H1 (cell line): ENCODE measurements at regions not wholly inside any gene's neighbourhood (a gene's known extent, or its start where the extent isn't known, plus 50 kb on each side); places are given as distances from the start of the nearest gene placed in this dataset.

Experiments used
- CTCF ChIA-PET: fragments of 300-600 bp; sonication (Branson Sonifier 250); formaldehyde crosslinking; loops from one replicate; lab custom pipeline; 2021; ENCODE audit not compliant: partially characterized antibody; lab: Charles Lee
- POLR2A ChIA-PET: fragments of 300-600 bp; sonication (Branson Sonifier 250); formaldehyde crosslinking; loops from one replicate; lab custom pipeline; 2021; ENCODE audit warnings: inconsistent platforms; ENCODE audit not compliant: partially characterized antibody; lab: Charles Lee
- DNase-seq, 2 experiments: peaks; one replicate each; pipeline versions ENCODE4 v3.0.0 to v3.0.0-alpha.2; 2010 to 2022; ENCODE audit warnings: low spot score in 2 of 2, low read depth in 1 of 2, mixed read lengths in 1 of 2
- FAIRE-seq: peaks from 2 replicates; lab custom pipeline; 2011; peaks lifted over from hg19 to GRCh38; lab: Jason Lieb, UNC
- H2AFZ ChIP-seq: 2 replicates; pipeline ENCODE4 v1.8.1; 2012; ENCODE audit warnings: low read length, inconsistent platforms
- H2AK5ac ChIP-seq: 2 replicates; pipeline ENCODE4 v1.6.1; 2013; ENCODE audit warnings: low read depth, low read length
- H2BK120ac ChIP-seq: replicated peaks from 2 replicates; pipeline ENCODE3; 2013; ENCODE audit warnings: low read depth, low read length, inconsistent platforms
- H2BK12ac ChIP-seq: 2 replicates; pipeline ENCODE4 v1.6.1; 2013; ENCODE audit warnings: low read depth, low read length
- H2BK15ac ChIP-seq: 2 replicates; pipeline ENCODE4 v1.6.1; 2013; ENCODE audit warnings: low read length
- H2BK20ac ChIP-seq: 2 replicates; pipeline ENCODE4 v1.6.1; 2013; ENCODE audit warnings: low read length
- H2BK5ac ChIP-seq: 2 replicates; pipeline ENCODE4 v1.6.1; 2013; ENCODE audit warnings: low read depth, low read length
- H3K14ac ChIP-seq: 2 replicates; pipeline ENCODE4 v1.6.1; 2013; ENCODE audit warnings: inconsistent platforms; ENCODE audit not compliant: insufficient read length
- H3K18ac ChIP-seq: 2 replicates; pipeline ENCODE4 v1.6.1; 2013; ENCODE audit warnings: low read length; ENCODE audit errors: extremely low read depth
- H3K23ac ChIP-seq: 2 replicates; pipeline ENCODE4 v1.6.1; 2013; ENCODE audit warnings: inconsistent platforms; ENCODE audit not compliant: insufficient read length
- H3K23me2 ChIP-seq: 2 replicates; pipeline ENCODE4 v1.6.1; 2013; ENCODE audit warnings: low read depth, low read length
- H3K27ac ChIP-seq: 2 replicates; pipeline ENCODE4 v1.6.1; 2011; ENCODE audit warnings: low read depth, low read length, inconsistent platforms
- H3K27me3 ChIP-seq, 4 experiments: replicated peaks in 1 of 4; 1 replicate in 1 of 4; 2 replicates in 3 of 4; pipeline versions ENCODE4 v1.6.1 to v1.8.1; 2011 to 2013; ENCODE audit warnings: low read length in 3 of 4, mild to moderate bottlenecking in 3 of 4, inconsistent platforms in 2 of 4, mixed read lengths in 2 of 4, moderate library complexity in 1 of 4; ENCODE audit not compliant: control insufficient read depth in 3 of 4, insufficient read depth in 3 of 4; ENCODE audit errors: extremely low read depth in 1 of 4
- H3K36me3 ChIP-seq, 4 experiments: 2 replicates each; pipeline versions ENCODE4 v1.6.1 to v1.8.1; 2011 to 2013; ENCODE audit warnings: mild to moderate bottlenecking in 4 of 4, low read length in 3 of 4, moderate library complexity in 2 of 4, control low read depth in 1 of 4, inconsistent platforms in 1 of 4; ENCODE audit not compliant: insufficient read depth in 4 of 4, control insufficient read depth in 2 of 4
- H3K4ac ChIP-seq: replicated peaks from 2 replicates; pipeline ENCODE3; 2013; ENCODE audit warnings: low read length, low read depth, mixed read lengths, inconsistent platforms; ENCODE audit not compliant: insufficient read length
- H3K4me1 ChIP-seq, 4 experiments: replicated peaks in 1 of 4; 1 replicate in 1 of 4; 2 replicates in 3 of 4; pipeline versions ENCODE4 v1.6.1 to v1.8.1; 2011 to 2013; ENCODE audit warnings: low read length in 3 of 4, inconsistent platforms in 2 of 4, mixed read lengths in 1 of 4; ENCODE audit not compliant: insufficient read depth in 4 of 4, control insufficient read depth in 3 of 4
- H3K4me2 ChIP-seq, 2 experiments: 2 replicates each; pipeline versions ENCODE4 v1.6.1 to v1.8.1; 2011 to 2013; ENCODE audit warnings: low read depth in 2 of 2, low read length in 2 of 2, control low read depth in 1 of 2, inconsistent platforms in 1 of 2, mild to moderate bottlenecking in 1 of 2; ENCODE audit not compliant: insufficient read depth in 1 of 2
- H3K4me3 ChIP-seq, 4 experiments: fragments of 200-600, 300-600 bp in 1 of 4; sonication (generic), shearing (Covaris generic), sonication (Bioruptor Twin) in 1 of 4; 2 replicates each; pipeline versions ENCODE4 v1.5.1 to v1.8.1; 2011 to 2016; ENCODE audit warnings: low read length in 4 of 4, low read depth in 3 of 4, control low read depth in 2 of 4, inconsistent platforms in 2 of 4, mild to moderate bottlenecking in 2 of 4, mixed read lengths in 1 of 4, moderate library complexity in 1 of 4; ENCODE audit not compliant: insufficient read depth in 2 of 4; ENCODE audit errors: extremely low read depth in 1 of 4
- H3K56ac ChIP-seq: replicated peaks from 2 replicates; pipeline ENCODE3; 2013; ENCODE audit warnings: low read depth, mild to moderate bottlenecking, mixed read lengths, low read length, inconsistent platforms; ENCODE audit not compliant: insufficient read length
- H3K79me1 ChIP-seq: 2 replicates; pipeline ENCODE4 v1.6.1; 2013; ENCODE audit warnings: low read depth, low read length, control low read depth
- H3K79me2 ChIP-seq, 2 experiments: 2 replicates each; pipeline versions ENCODE4 v1.6.1 to v1.8.1; 2012 to 2013; ENCODE audit warnings: low read length in 2 of 2, mild to moderate bottlenecking in 2 of 2, inconsistent platforms in 1 of 2; ENCODE audit not compliant: insufficient read depth in 2 of 2, control insufficient read depth in 1 of 2
- H3K9ac ChIP-seq, 4 experiments: replicated peaks in 1 of 4; 1 replicate in 1 of 4; 2 replicates in 3 of 4; pipeline versions ENCODE4 v1.6.1 to v1.8.1; 2011 to 2013; ENCODE audit warnings: low read depth in 3 of 4, low read length in 3 of 4, control low read depth in 2 of 4, mild to moderate bottlenecking in 2 of 4, moderate library complexity in 2 of 4, inconsistent platforms in 1 of 4; ENCODE audit errors: extremely low read depth in 1 of 4
- H3K9me3 ChIP-seq, 2 experiments: 2 replicates each; pipeline versions ENCODE4 v1.6.1 to v1.8.1; 2012 to 2013; ENCODE audit warnings: mild to moderate bottlenecking in 2 of 2, moderate library complexity in 2 of 2, control low read depth in 1 of 2, inconsistent platforms in 1 of 2, low read depth in 1 of 2, low read length in 1 of 2, mixed read lengths in 1 of 2; ENCODE audit not compliant: insufficient read depth in 2 of 2
- H4K20me1 ChIP-seq, 2 experiments: replicated peaks in 1 of 2; 2 replicates each; pipeline versions ENCODE3 to v1.8.1; 2011 to 2013; ENCODE audit warnings: inconsistent platforms in 2 of 2, low read length in 2 of 2, mild to moderate bottlenecking in 1 of 2; ENCODE audit not compliant: insufficient read depth in 2 of 2, control insufficient read depth in 1 of 2
- H4K5ac ChIP-seq: 2 replicates; pipeline ENCODE4 v1.6.1; 2013; ENCODE audit warnings: low read length, low read depth, mixed read lengths, inconsistent platforms; ENCODE audit not compliant: insufficient read length
- H4K8ac ChIP-seq: 2 replicates; pipeline ENCODE4 v1.8.0; 2013; ENCODE audit warnings: mild to moderate bottlenecking, moderate library complexity, low read length, inconsistent platforms; ENCODE audit not compliant: insufficient read depth; ENCODE audit errors: extremely low read depth
- H4K91ac ChIP-seq: replicated peaks from 2 replicates; pipeline ENCODE3; 2013; ENCODE audit warnings: low read length, mixed read lengths, inconsistent platforms; ENCODE audit not compliant: insufficient read length
- ASH2L ChIP-seq: fragments of 200-600, 300-600 bp; sonication (generic); IDR thresholded peaks from one replicate; pipeline ENCODE4 v1.7.1; 2017; ENCODE audit warnings: low read length
- BACH1 ChIP-seq: IDR thresholded peaks from 2 replicates; pipeline ENCODE4 v1.6.1; 2012; ENCODE audit warnings: low read length, improper control_type of control experiment
- CEBPB ChIP-seq: IDR thresholded peaks from 2 replicates; pipeline ENCODE4 v1.6.1; 2012; ENCODE audit warnings: low read depth, low read length
- CHD1 ChIP-seq: IDR thresholded peaks from 2 replicates; pipeline ENCODE4 v1.6.1; 2012; ENCODE audit warnings: low read depth, low read length, improper control_type of control experiment
- E2F6 ChIP-seq: IDR thresholded peaks from 2 replicates; pipeline ENCODE4 v1.6.1; 2012; ENCODE audit warnings: inconsistent platforms
- EGR1 ChIP-seq: IDR thresholded peaks from 2 replicates; pipeline ENCODE4 v1.6.1; 2011; ENCODE audit warnings: low read depth, low read length, borderline replicate concordance
- EP300 ChIP-seq, 2 experiments: IDR thresholded peaks; 1 replicate in 1 of 2; 2 replicates in 1 of 2; pipeline ENCODE4 v1.6.1; 2011 to 2012; ENCODE audit warnings: low read depth in 2 of 2, low read length in 2 of 2, mild to moderate bottlenecking in 2 of 2, borderline replicate concordance in 1 of 2, inconsistent platforms in 1 of 2, moderate library complexity in 1 of 2
- JUND ChIP-seq: IDR thresholded peaks from 2 replicates; pipeline ENCODE4 v1.6.1; 2011; ENCODE audit warnings: mild to moderate bottlenecking, improper control_type of control experiment, low read length
- KDM4A ChIP-seq: IDR thresholded peaks from one replicate; pipeline ENCODE4 v1.7.1; 2012; ENCODE audit warnings: low read depth, mild to moderate bottlenecking, moderate library complexity, low read length, inconsistent platforms; ENCODE audit not compliant: severe bottlenecking
- MAFK ChIP-seq: IDR thresholded peaks from 2 replicates; pipeline ENCODE4 v1.6.1; 2012; ENCODE audit warnings: low read depth, mild to moderate bottlenecking, improper control_type of control experiment, low read length
- NRF1 ChIP-seq: IDR thresholded peaks from 2 replicates; pipeline ENCODE4 v1.6.1; 2011; ENCODE audit warnings: mild to moderate bottlenecking, low read depth, low read length, improper control_type of control experiment
- SIN3A ChIP-seq, 2 experiments: IDR thresholded peaks in 1 of 2; conservative IDR thresholded peaks in 1 of 2; 2 replicates each; pipeline ENCODE4 v1.6.1; 2011 to 2012; ENCODE audit warnings: low read length in 2 of 2, improper control_type of control experiment in 1 of 2, low read depth in 1 of 2, mild to moderate bottlenecking in 1 of 2
- SIRT6 ChIP-seq: IDR thresholded peaks from one replicate; pipeline ENCODE4 v1.7.1; 2012; ENCODE audit warnings: low read length, inconsistent platforms
- SRF ChIP-seq: IDR thresholded peaks from 2 replicates; pipeline ENCODE4 v1.6.1; 2011; ENCODE audit warnings: mild to moderate bottlenecking, low read depth, low read length, moderate library complexity
- TEAD4 ChIP-seq: IDR thresholded peaks from 2 replicates; pipeline ENCODE4 v1.6.1; 2012; ENCODE audit warnings: low read depth, low read length, inconsistent platforms, mixed read lengths
- WGBS, 2 experiments: shearing (Covaris generic) in 1 of 2; methylation state at CpG; one replicate each; pipeline versions ENCODE4 v1.1.6 to v1.1.7; 2013 to 2015; ENCODE audit warnings: low lambda C conversion rate in 2 of 2, mixed read lengths in 2 of 2, inconsistent platforms in 1 of 2, low coverage in 1 of 2, missing lambda C conversion rate in 1 of 2; ENCODE audit not compliant: insufficient replicate concordance in 2 of 2, insufficient coverage in 1 of 2, insufficient read length in 1 of 2; ENCODE audit errors: extremely low coverage in 1 of 2, missing lambda C conversion rate in 1 of 2; 5-methylcytosine and 5-hydroxymethylcytosine counted together

- 51% methylated on average over 8 of the region's 8 CpGs; no CpG with 5 or more reads in 1 of the 2 experiments for WGBS, 2 experiments
- H3K79me2 ChIP-seq = no peaks in the 10 kb centered on the region
- TF ChIP-seq TEAD4 (no peak), ASH2L (no peak), EP300 (IDR thresholded peaks at IDR 0.05; ENCODE audit: borderline replicate concordance in 1 of 2, low read depth in 2 of 2, low read length in 2 of 2) (no peak), SIN3A (conservative IDR thresholded peaks at IDR 0.05 in 1 of 2, IDR thresholded peaks at IDR 0.05 in 1 of 2; ENCODE audit: low read depth in 1 of 2, low read length in 2 of 2) (no peak), BACH1 (no peak), CEBPB (no peak), JUND (no peak), SIRT6 (no peak), E2F6 (no peak), SRF (no peak), KDM4A (no peak), NRF1 (no peak), MAFK (no peak), EGR1 (no peak), CHD1 (no peak)
These were observed 106.8 kb upstream of the PNPLA4 start for GRCh38 chrX:8034058-8034457.

More at GRCh38 chrX:8034058-8034457, 106.8 kb upstream of the PNPLA4 start:
- no peak overlapping the region for H2AK5ac ChIP-seq
- no peak overlapping the region for H3K27ac ChIP-seq
- peak overlapping the region; percentile 34 to 49; a peak in 3 of 4 replicates for H3K4me2 ChIP-seq
- H3K9ac ChIP-seq = no peak overlapping the region
- FAIRE-seq = peak; percentile 72
- H3K4me1 ChIP-seq = peaks cover 0 to 12% (median 3%) of the 10 kb centered on the region in 4 experiments; a peak in 3 of 7 replicates
- DNase-seq = no peak
- H3K18ac ChIP-seq = no peak overlapping the region; the same call in 1 of the 2 replicates
- H2AFZ ChIP-seq = no peak overlapping the region
- H3K23ac ChIP-seq = no peak overlapping the region
- no peak overlapping the region for H4K5ac ChIP-seq
- H4K20me1 ChIP-seq = no peaks in the 10 kb centered on the region
- H2BK12ac ChIP-seq = no peak overlapping the region; the same call in 1 of the 2 replicates
- H4K8ac ChIP-seq = no peak overlapping the region
- H2BK15ac ChIP-seq = no peak overlapping the region
- no peaks in the 10 kb centered on the region for H3K27me3 ChIP-seq
- no peak overlapping the region for H2BK20ac ChIP-seq
- no peak overlapping the region for H3K56ac ChIP-seq
- ChIA-PET POLR2A (no interaction called here), CTCF (no interaction called here)
- H3K79me1 ChIP-seq = no peaks in the 10 kb centered on the region
- no peak overlapping the region for H3K4ac ChIP-seq
- H4K91ac ChIP-seq = no peak overlapping the region
- no peak overlapping the region for H3K4me3 ChIP-seq
- H2BK120ac ChIP-seq = no peak overlapping the region
- H3K36me3 ChIP-seq = no peaks in the 10 kb centered on the region
- no peak overlapping the region for H2BK5ac ChIP-seq
- no peaks in the 10 kb centered on the region for H3K9me3 ChIP-seq
- no peak overlapping the region for H3K14ac ChIP-seq
- peaks cover 4% of the 10 kb centered on the region; the same call in 1 of the 2 replicates for H3K23me2 ChIP-seq
